ENCODE measurements at regions not wholly inside any gene's neighbourhood (a gene's known extent, or its start where the extent isn't known, plus 50 kb on each side); places are given as distances from the start of the nearest gene placed in this dataset.

DNA sequence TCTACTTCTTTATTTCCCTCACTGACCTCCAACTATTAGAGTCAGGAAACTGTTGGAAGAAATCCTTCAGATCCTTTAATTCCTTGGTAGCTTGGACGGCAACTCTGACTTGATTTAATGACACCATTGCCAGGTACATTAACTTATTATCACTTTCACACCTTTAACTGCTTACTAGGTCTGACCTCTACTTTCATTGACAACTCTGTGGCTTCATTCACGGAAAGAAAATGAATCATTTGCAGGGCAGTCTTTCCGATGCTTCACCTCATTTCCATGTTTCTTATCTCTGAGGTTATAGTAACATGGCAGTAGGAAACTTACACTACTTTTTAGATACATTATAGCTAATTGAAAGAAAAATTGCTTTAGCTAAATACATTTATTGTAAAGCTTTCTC, 82.6 kb upstream of the PDGFD start:
- H3K4me2 ChIP-seq (ENCODE audit: low read length), result no peak overlapping the region
- H3K9me3 ChIP-seq (ENCODE audit: insufficient read depth, low read length), result no peaks in the 10 kb centered on the region
- H4K20me1 ChIP-seq (ENCODE audit: insufficient read depth, low read length), result no peaks in the 10 kb centered on the region
- H3K27me3 ChIP-seq (ENCODE audit: low read depth, low read length), result no peaks in the 10 kb centered on the region
- no peaks in the 10 kb centered on the region for H3K4me1 ChIP-seq (ENCODE audit: low read length)
- TF ChIP-seq EZH2phosphoT487 (IDR thresholded peaks at IDR 0.05; ENCODE audit: low read depth), result no peak
- no peaks in the 10 kb centered on the region for H3K79me2 ChIP-seq (ENCODE audit: low read length)
- H3K9ac ChIP-seq (ENCODE audit: low read length), result no peak overlapping the region
- H3K4me3 ChIP-seq (ENCODE audit: low read length), result no peak overlapping the region
- no peak overlapping the region for H3K27ac ChIP-seq (ENCODE audit: low read length)
- H3K36me3 ChIP-seq (replicated peaks; ENCODE audit: low read depth, low read length), result no peaks in the 10 kb centered on the region
- H2AFZ ChIP-seq (ENCODE audit: low read depth, low read length), result no peak overlapping the region

DNA sequence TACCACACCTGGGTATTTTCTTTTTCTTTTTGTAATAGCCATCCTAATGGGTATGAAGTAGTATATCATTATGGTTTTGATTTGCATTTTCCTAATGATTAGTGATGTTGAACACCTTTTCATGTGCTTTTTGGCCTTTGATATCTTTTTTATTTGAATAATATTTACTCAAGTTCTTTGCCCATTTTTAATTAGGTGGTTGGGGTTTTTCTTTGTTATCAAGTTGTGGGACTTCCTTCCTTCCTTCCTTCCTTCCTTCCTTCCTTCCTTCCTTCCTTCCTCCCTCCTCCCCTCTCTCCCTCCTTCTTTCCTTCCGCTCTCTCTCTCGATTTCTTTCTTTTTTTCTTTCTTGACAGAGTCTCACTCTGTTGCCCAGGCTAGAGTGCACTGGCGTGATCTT, 75.0 kb upstream of the PDGFD start:
- Histone ChIP-seq H4K20me1 (ENCODE audit: insufficient read depth, low read length) (no peaks in the 10 kb centered on the region), H3K4me2 (ENCODE audit: low read length) (no peak overlapping the region)

DNA sequence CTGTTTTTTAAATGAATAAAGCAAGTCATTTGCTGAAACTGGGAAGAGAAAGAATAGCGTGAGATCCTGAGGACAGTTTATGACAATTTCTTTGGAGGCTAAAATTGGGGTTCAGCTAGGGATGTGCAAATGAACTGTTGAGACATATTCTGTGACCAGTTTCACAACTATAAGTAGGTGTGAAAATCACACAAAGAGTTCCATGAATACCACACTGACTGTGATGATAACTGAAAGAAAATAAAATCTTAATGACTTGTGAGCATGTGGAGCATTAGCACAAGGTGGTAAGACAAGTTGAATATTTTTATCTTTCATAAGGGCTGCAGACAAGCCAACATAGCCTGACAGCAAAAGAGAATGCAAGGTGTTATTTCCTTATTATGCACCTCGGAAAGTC, 61.1 kb upstream of the PDGFD start:
- Histone ChIP-seq H3K9me3 (ENCODE audit: insufficient read depth, low read length) (no peaks in the 10 kb centered on the region), H3K4me3 (ENCODE audit: low read length) (no peak overlapping the region), H3K4me2 (ENCODE audit: low read length) (no peak overlapping the region), H3K9ac (ENCODE audit: low read length) (no peak overlapping the region), H3K27me3 (ENCODE audit: low read depth, low read length) (no peaks in the 10 kb centered on the region), H4K20me1 (ENCODE audit: insufficient read depth, low read length) (no peaks in the 10 kb centered on the region), H3K79me2 (ENCODE audit: low read length) (no peaks in the 10 kb centered on the region), H3K4me1 (ENCODE audit: low read length) (no peaks in the 10 kb centered on the region), H3K36me3 (replicated peaks; ENCODE audit: low read depth, low read length) (no peaks in the 10 kb centered on the region), H2AFZ (ENCODE audit: low read depth, low read length) (no peak overlapping the region), H3K27ac (ENCODE audit: low read length) (no peak overlapping the region)
- no peak for TF ChIP-seq EZH2phosphoT487 (IDR thresholded peaks at IDR 0.05; ENCODE audit: low read depth)

More for the DNA sequence above, 75.0 kb upstream of the PDGFD start:
- no peak overlapping the region for H2AFZ ChIP-seq (ENCODE audit: low read depth, low read length)
- no peaks in the 10 kb centered on the region for H3K36me3 ChIP-seq (replicated peaks; ENCODE audit: low read depth, low read length)
- H3K4me1 ChIP-seq (ENCODE audit: low read length), result no peaks in the 10 kb centered on the region
- H3K9me3 ChIP-seq (ENCODE audit: insufficient read depth, low read length), result no peaks in the 10 kb centered on the region
- H3K27ac ChIP-seq (ENCODE audit: low read length), result no peak overlapping the region
- no peaks in the 10 kb centered on the region for H3K79me2 ChIP-seq (ENCODE audit: low read length)
- no peak overlapping the region for H3K9ac ChIP-seq (ENCODE audit: low read length)
- no peak overlapping the region for H3K4me3 ChIP-seq (ENCODE audit: low read length)
- TF ChIP-seq, protein P1, sequence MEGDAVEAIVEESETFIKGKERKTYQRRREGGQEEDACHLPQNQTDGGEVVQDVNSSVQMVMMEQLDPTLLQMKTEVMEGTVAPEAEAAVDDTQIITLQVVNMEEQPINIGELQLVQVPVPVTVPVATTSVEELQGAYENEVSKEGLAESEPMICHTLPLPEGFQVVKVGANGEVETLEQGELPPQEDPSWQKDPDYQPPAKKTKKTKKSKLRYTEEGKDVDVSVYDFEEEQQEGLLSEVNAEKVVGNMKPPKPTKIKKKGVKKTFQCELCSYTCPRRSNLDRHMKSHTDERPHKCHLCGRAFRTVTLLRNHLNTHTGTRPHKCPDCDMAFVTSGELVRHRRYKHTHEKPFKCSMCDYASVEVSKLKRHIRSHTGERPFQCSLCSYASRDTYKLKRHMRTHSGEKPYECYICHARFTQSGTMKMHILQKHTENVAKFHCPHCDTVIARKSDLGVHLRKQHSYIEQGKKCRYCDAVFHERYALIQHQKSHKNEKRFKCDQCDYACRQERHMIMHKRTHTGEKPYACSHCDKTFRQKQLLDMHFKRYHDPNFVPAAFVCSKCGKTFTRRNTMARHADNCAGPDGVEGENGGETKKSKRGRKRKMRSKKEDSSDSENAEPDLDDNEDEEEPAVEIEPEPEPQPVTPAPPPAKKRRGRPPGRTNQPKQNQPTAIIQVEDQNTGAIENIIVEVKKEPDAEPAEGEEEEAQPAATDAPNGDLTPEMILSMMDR (IDR thresholded peaks at IDR 0.05; ENCODE audit: low read depth, low read length), result no peak
- H3K27me3 ChIP-seq (ENCODE audit: low read depth, low read length), result no peaks in the 10 kb centered on the region

DNA sequence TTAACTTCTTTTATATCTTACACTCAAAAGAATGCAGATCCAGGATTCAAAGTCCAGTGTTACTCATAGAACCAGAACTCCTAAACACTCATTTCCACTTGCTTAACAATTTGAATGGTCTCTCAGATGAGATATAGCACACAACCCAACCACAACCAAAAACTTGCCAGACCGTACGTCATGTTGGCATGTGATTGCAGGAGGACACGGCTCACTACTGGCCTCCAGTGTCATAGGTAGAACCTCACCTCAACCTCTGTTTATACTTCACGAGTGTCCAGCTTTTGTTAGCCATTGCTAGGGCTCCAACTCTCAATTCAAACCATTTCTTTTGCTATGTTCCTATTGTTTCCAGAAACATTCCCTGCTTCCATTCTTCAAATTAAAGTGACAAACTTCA, 58.5 kb upstream of the PDGFD start:
- H4K20me1 ChIP-seq (ENCODE audit: insufficient read depth, low read length), result no peaks in the 10 kb centered on the region
- no peaks in the 10 kb centered on the region for H3K4me1 ChIP-seq (ENCODE audit: low read length)
- H3K4me2 ChIP-seq (ENCODE audit: low read length), result no peak overlapping the region
- no peak overlapping the region for H3K4me3 ChIP-seq (ENCODE audit: low read length)
- no peaks in the 10 kb centered on the region for H3K79me2 ChIP-seq (ENCODE audit: low read length)
- TF ChIP-seq, protein P1 (IDR thresholded peaks at IDR 0.05; ENCODE audit: low read depth, low read length), result no peak
- TF ChIP-seq EZH2phosphoT487 (IDR thresholded peaks at IDR 0.05; ENCODE audit: low read depth), result no peak
- no peak overlapping the region for H3K9ac ChIP-seq (ENCODE audit: low read length)
- H3K27me3 ChIP-seq (ENCODE audit: low read depth, low read length), result no peaks in the 10 kb centered on the region
- H3K36me3 ChIP-seq (replicated peaks; ENCODE audit: low read depth, low read length), result no peaks in the 10 kb centered on the region
- H3K27ac ChIP-seq (ENCODE audit: low read length), result no peak overlapping the region
- no peaks in the 10 kb centered on the region for H3K9me3 ChIP-seq (ENCODE audit: insufficient read depth, low read length)
- no peak overlapping the region for H2AFZ ChIP-seq (ENCODE audit: low read depth, low read length)

DNA sequence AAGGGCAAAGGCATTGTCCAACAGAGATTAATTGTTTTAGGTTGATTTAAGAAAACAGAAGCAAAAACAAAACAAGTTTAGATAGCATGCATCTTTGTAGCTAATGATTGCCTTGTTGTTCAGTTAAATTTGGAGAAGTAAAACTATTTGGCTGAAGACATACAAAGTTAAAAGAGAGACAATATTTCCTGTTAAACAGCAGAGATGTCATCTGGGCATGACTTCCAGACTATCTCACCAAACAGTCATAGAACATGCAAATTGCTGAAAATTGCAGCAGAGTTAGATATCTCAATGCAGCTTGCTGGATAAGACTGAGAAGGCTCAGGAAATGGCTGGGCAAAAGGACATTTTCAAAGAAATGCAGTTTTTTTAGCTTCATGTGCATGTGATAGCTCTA, 57.5 kb upstream of the PDGFD start:
- TF ChIP-seq, protein P1 (IDR thresholded peaks at IDR 0.05; ENCODE audit: low read depth, low read length), result no peak
- no peak for TF ChIP-seq EZH2phosphoT487 (IDR thresholded peaks at IDR 0.05; ENCODE audit: low read depth)
- H3K4me2 ChIP-seq (ENCODE audit: low read length), result no peak overlapping the region
- H3K9ac ChIP-seq (ENCODE audit: low read length), result no peak overlapping the region
- H3K9me3 ChIP-seq (ENCODE audit: insufficient read depth, low read length), result no peaks in the 10 kb centered on the region
- H3K27ac ChIP-seq (ENCODE audit: low read length), result no peak overlapping the region
- no peaks in the 10 kb centered on the region for H4K20me1 ChIP-seq (ENCODE audit: insufficient read depth, low read length)
- no peaks in the 10 kb centered on the region for H3K4me1 ChIP-seq (ENCODE audit: low read length)
- H3K27me3 ChIP-seq (ENCODE audit: low read depth, low read length), result no peaks in the 10 kb centered on the region
- H3K36me3 ChIP-seq (replicated peaks; ENCODE audit: low read depth, low read length), result no peaks in the 10 kb centered on the region
- no peak overlapping the region for H2AFZ ChIP-seq (ENCODE audit: low read depth, low read length)
- no peaks in the 10 kb centered on the region for H3K79me2 ChIP-seq (ENCODE audit: low read length)
- H3K4me3 ChIP-seq (ENCODE audit: low read length), result no peak overlapping the region

Data from OCI-LY3 (cell line).